Esophagus muscularis mucosa (tissue), 4 donors: ENCODE measurements at regions not wholly inside any gene's neighbourhood (a gene's known extent, or its start where the extent isn't known, plus 50 kb on each side); places are given as distances from the start of the nearest gene placed in this dataset.

ENCODE experiments used
- DNase-seq: peaks from one replicate; pipeline ENCODE4 v3.0.0-alpha.2; 2017; ENCODE audit errors: extremely low spot score
- H3K27ac ChIP-seq, 4 donors: fragments of 200-600 bp; sonication (generic); replicated peaks in 1 of 4; 1 replicate in 3 of 4; 2 replicates in 1 of 4; pipeline ENCODE4 v1.5.1; 2016 to 2019; ENCODE audit warnings: mild to moderate bottlenecking in 1 of 4
- H3K27me3 ChIP-seq, 4 donors: fragments of 200-600 bp; sonication (generic); one replicate each; pipeline versions ENCODE4 v1.5.1 to v1.6.0; 2016 to 2019
- H3K36me3 ChIP-seq, 4 donors: fragments of 200-600 bp; sonication (generic); one replicate each; pipeline ENCODE4 v1.5.1; 2016 to 2019
- H3K4me1 ChIP-seq, 4 donors: fragments of 200-600 bp; sonication (generic); one replicate each; pipeline ENCODE4 v1.5.1; 2016 to 2019
- H3K4me3 ChIP-seq, 4 donors: fragments of 200-600 bp; sonication (generic); 1 replicate in 2 of 4; 2 replicates in 2 of 4; pipeline ENCODE4 v1.5.1; 2016 to 2019; ENCODE audit warnings: mild to moderate bottlenecking in 4 of 4, moderate library complexity in 1 of 4
- H3K9me3 ChIP-seq, 4 donors: fragments of 200-600 bp; sonication (generic); 1 replicate in 3 of 4; 2 replicates in 1 of 4; pipeline ENCODE4 v1.5.1; 2016 to 2019
- CTCF ChIP-seq, 3 experiments: fragments of 200-600 bp in 2 of 3; fragments of 450-650 bp in 1 of 3; sonication (generic) in 2 of 3; IDR thresholded peaks; one replicate each; pipeline ENCODE4 v1.5.1; 2017 to 2019; ENCODE audit warnings: antibody characterized with exemption in 3 of 3, mild to moderate bottlenecking in 2 of 3, moderate library complexity in 1 of 3
- EP300 ChIP-seq: sonication (generic); formaldehyde crosslinking; IDR thresholded peaks from one replicate; pipeline ENCODE4 v1.6.1; 2017; ENCODE audit warnings: antibody characterized with exemption
- POLR2A ChIP-seq: fragments of 450-650 bp; IDR thresholded peaks from one replicate; pipeline ENCODE4 v1.6.1; 2017; ENCODE audit warnings: antibody characterized with exemption, moderate library complexity, mild to moderate bottlenecking, low read depth
- POLR2AphosphoS5 ChIP-seq, 2 donors: sonication (generic); formaldehyde crosslinking; IDR thresholded peaks; one replicate each; pipeline ENCODE4 v1.6.1; 2017; ENCODE audit warnings: antibody characterized with exemption in 2 of 2
- WGBS: methylation state at CpG from one replicate; pipeline ENCODE4 v1.1.5; 2018; 5-methylcytosine and 5-hydroxymethylcytosine counted together
- intact Hi-C: fragments of 100-400 bp; cut with DNase I; formaldehyde crosslinking; loops from one replicate; pipeline ENCODE4 v1.15.1; 2023

- Histone ChIP-seq H3K9me3 (peaks cover 0 to 11% (median 2%) of the 10 kb centered on the region in 4 donors), H3K27me3 (no peaks in the 10 kb centered on the region), H3K4me1 (peaks cover 3 to 27% (median 12%) of the 10 kb centered on the region in 4 donors), H3K27ac (peak overlapping the region in 1 of 4 donors; percentile 47), H3K36me3 (no peaks in the 10 kb centered on the region), H3K4me3 (no peak overlapping the region)
- no peak for DNase-seq
- no peak for TF ChIP-seq POLR2AphosphoS5 (IDR thresholded peaks at IDR 0.05)
- no peak for TF ChIP-seq CTCF (IDR thresholded peaks at IDR 0.05)
- TF ChIP-seq EP300: no peak
- TF ChIP-seq POLR2A: no peak
- intact Hi-C loops: no loop called here
- WGBS: 97% methylated on average over 4 of the region's 4 CpGs
Observed at GRCh38 chr12:58310368-58310767, 369.0 kb downstream of the ATP23 start.

GRCh38 chr12:58310809-58311622 lies 369.6 kb downstream of the ATP23 start:
- 36% methylated on average over 5 of the region's 5 CpGs for WGBS
- Histone ChIP-seq H3K36me3 (no peaks in the 10 kb centered on the region), H3K4me3 (no peak overlapping the region), H3K4me1 (peaks cover 3 to 27% (median 12%) of the 10 kb centered on the region in 4 donors), H3K27ac (peak overlapping the region in 3 of 4 donors; percentile 30 to 48 (median 33)), H3K27me3 (no peaks in the 10 kb centered on the region), H3K9me3 (peaks cover 0 to 11% (median 2%) of the 10 kb centered on the region in 4 donors)
- no peak for DNase-seq
- TF ChIP-seq POLR2AphosphoS5 (IDR thresholded peaks at IDR 0.05): peak in 1 of 2 donors; percentile 71
- TF ChIP-seq POLR2A: no peak
- intact Hi-C loops: no loop called here

GRCh38 chr12:58313091-58313855 lies 371.9 kb downstream of the ATP23 start:
- TF ChIP-seq CTCF (IDR thresholded peaks at IDR 0.05) (no peak), POLR2A (no peak)
- intact Hi-C loops: no loop called here
- Histone ChIP-seq H3K4me1 (peaks cover 3 to 27% (median 12%) of the 10 kb centered on the region in 4 donors), H3K27ac (no peak overlapping the region), H3K4me3 (no peak overlapping the region), H3K27me3 (no peaks in the 10 kb centered on the region), H3K36me3 (no peaks in the 10 kb centered on the region), H3K9me3 (no peaks in the 10 kb centered on the region)
- 92% methylated on average over 4 of the region's 4 CpGs for WGBS
- DNase-seq: no peak

GRCh38 chr12:58314610-58315009 lies 373.2 kb downstream of the ATP23 start:
- H3K4me1 ChIP-seq: peaks cover 3 to 27% (median 12%) of the 10 kb centered on the region in 4 donors
- H3K4me3 ChIP-seq: no peak overlapping the region
- WGBS: 67% methylated on average over 5 of the region's 5 CpGs
- H3K36me3 ChIP-seq: no peaks in the 10 kb centered on the region
- H3K9me3 ChIP-seq: peaks cover 0 to 3% (median 0%) of the 10 kb centered on the region in 4 donors
- intact Hi-C loops: no loop called here
- DNase-seq: no peak
- H3K27me3 ChIP-seq: no peaks in the 10 kb centered on the region
- TF ChIP-seq POLR2AphosphoS5 (IDR thresholded peaks at IDR 0.05) (no peak), EP300 (no peak), CTCF (IDR thresholded peaks at IDR 0.05) (no peak), POLR2A (no peak)
- no peak overlapping the region for H3K27ac ChIP-seq

- 88% methylated on average over 2 of the region's 2 CpGs for WGBS
- Histone ChIP-seq H3K4me3 (no peak overlapping the region), H3K9me3 (peaks cover 0 to 3% (median 0%) of the 10 kb centered on the region in 4 donors), H3K4me1 (peaks cover 0 to 11% (median 0%) of the 10 kb centered on the region in 4 donors), H3K36me3 (no peaks in the 10 kb centered on the region), H3K27ac (no peak overlapping the region), H3K27me3 (no peaks in the 10 kb centered on the region)
- intact Hi-C loops: no loop called here
- no peak for DNase-seq
- TF ChIP-seq CTCF (IDR thresholded peaks at IDR 0.05): no peak
- no peak for TF ChIP-seq EP300
- TF ChIP-seq POLR2A: no peak
- TF ChIP-seq POLR2AphosphoS5 (IDR thresholded peaks at IDR 0.05): no peak
Observed at GRCh38 chr12:58316926-58317325, 375.6 kb downstream of the ATP23 start.
